Left colon (tissue), 2 donors: ENCODE measurements at regions not wholly inside any gene's neighbourhood (a gene's known extent, or its start where the extent isn't known, plus 50 kb on each side); places are given as distances from the start of the nearest gene placed in this dataset.

Source experiments
- ATAC-seq: fragments of 200-7000 bp; cut with Tn5 transposase; one replicate; pipeline ENCODE4 v1.9.1; 2020; ENCODE audit warnings: mild to moderate bottlenecking, moderate library complexity
- DNase-seq, 2 donors: peaks; one replicate each; pipeline ENCODE4 v3.0.0-alpha.2; 2020
- intact Hi-C, 2 donors: fragments of 100-400 bp; cut with DNase I in 1 of 2; cut with micrococcal nuclease in 1 of 2; formaldehyde crosslinking; loops; one replicate each; pipeline versions ENCODE4 v1.11.2 to v1.14.0; 2022; cut with DNase I, micrococcal nuclease
- donor health status: DM: no; HTN: no; CAD: no.
- donor health status: DM: yes; HTN: yes; CAD: no.

DNA sequence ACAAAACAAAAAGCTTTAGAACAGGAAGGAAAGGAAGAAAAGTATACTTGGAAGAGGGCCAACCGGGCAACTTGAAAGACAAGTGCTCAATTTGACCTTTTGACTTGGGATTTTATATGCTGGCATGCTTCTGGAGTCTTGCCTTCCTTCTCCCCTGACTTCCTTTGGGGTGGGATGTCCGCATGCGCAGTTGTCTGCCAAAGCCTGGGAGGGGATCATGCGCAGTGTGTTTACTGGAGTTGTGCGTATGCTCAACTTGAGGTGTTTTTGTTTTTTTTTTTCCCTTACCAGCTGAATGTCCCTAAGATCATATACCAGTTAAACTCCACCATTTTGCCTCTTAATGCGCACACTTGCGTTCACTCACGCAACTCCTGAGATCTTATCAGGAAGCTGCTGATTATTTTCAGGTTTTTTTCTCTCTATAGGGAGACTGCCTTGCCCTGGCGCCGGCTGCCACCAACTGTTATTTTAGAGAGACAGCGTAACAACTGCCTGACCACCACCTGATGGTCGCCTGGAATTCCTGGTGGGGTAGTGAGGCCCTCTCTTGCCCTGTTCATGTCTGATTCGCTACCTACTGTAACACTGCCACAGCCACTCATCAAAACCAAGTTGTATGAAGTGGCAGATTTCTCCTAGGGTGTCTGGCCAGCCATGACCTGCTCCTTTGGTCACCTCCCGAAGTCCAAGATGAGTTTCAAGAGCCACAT is 138.7 kb upstream of the ZNF644 start:
- intact Hi-C loops: no loop called here
- no peak for ATAC-seq
- DNase-seq: no peak

DNA sequence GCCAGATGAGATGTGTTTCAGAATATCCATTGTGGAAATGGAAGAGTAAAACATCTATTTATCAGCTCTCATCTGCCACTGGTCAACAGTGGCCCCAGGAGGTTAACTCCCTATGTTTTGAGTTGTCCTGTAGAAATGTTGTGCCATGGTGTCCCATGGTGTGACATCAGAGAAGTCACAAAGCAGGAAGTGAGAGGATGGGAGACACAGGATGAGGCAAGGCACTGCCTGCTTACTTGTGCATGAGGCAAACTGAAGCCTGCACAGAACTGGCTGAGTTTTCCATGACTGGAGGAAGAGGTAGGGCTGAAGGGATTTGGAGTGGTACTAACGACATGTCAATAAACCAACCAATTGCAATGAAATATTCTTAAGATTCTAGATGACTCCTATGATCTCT is 131.5 kb upstream of the ZNF644 start:
- ATAC-seq: no peak
- DNase-seq: no peak
- intact Hi-C loops: no loop called here

DNA sequence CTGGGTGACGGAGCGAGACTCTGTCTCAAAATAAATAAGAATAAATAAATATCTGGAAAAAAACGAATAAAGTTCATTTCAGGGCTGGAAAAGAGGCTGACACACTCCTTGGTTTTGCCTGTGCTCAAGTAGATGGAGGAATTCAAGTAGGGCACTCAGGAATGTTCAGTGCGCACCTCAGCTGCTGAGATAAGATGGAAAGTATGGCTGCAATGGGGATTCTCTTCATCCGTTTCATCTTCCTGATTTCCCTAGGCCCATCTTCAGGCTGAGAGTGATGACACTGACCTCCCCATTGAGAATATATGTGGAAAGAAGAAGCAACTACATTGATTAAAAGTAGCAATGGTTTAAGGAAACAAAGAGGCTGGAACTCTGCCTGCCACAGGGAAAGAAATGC is 130.5 kb upstream of the ZNF644 start:
- intact Hi-C loops: no loop called here
- no peak for ATAC-seq

DNA sequence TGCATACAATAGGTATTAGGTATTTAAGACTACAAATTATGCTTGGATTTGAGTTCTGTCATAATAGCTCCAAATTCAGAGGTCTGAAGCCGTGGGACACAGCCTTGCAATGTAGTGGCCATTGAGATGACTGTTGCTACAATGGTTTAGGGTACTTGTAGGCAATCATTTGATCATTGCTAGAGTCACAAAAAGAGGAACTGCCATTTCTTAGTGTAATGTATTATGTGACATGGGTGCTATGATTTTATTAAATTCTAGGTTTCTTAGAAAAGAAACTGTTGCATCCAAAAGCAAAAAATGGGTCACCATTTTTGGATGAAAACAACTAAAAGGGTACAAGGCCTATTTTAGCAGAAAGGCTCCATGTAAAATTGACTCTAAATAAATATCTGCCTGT is 129.9 kb upstream of the ZNF644 start:
- intact Hi-C loops: no loop called here

More for the DNA sequence above, 130.5 kb upstream of the ZNF644 start:
- no peak for DNase-seq

DNA sequence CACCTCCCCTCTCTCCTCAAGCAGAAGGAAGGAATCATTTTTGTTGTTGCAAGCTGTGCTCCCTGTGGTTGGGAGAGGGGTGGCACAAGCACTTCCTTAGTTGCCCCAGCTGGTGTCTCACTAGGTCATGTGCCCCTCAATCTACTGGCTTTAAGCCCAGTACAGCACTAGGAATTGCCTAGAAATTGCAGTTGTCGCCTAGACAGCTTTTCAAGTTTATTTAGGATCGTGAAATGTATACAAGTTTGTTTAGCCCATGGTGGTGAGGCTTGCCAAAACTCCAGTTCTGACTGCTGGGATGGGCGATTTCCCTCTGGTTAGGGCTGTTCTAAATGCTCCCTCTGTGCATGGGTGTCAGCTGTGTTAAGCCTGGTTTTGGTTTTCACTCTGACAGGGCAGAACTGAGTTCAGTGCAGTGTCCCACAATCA is 126.8 kb upstream of the ZNF644 start:
- peak; percentile 91 for ATAC-seq
- intact Hi-C loops: no loop called here
- DNase-seq: peak in 1 of 2 donors; percentile 35

More for the DNA sequence above, 129.9 kb upstream of the ZNF644 start:
- DNase-seq (no peak), ATAC-seq (no peak)

DNA sequence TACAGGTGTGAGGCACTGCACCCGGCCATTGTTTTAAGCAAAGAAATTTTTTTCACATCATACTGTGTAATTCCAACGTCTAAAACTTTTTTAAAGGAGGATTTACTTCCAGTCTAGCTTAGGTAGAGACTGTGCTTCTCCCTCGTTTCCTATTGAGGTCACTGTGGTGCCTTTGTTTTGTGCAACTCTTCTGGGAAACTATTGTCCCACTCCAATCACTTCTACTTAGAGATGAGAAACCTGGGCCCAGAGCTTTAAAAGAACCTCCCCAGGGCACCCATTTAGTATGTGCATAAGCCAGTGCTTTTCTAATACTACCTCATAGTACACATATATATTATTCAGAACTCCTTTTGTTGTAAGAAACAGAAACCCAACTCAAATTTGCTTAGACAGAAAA is 120.0 kb upstream of the ZNF644 start:
- intact Hi-C loops: no loop called here
- ATAC-seq: no peak
- no peak for DNase-seq

DNA sequence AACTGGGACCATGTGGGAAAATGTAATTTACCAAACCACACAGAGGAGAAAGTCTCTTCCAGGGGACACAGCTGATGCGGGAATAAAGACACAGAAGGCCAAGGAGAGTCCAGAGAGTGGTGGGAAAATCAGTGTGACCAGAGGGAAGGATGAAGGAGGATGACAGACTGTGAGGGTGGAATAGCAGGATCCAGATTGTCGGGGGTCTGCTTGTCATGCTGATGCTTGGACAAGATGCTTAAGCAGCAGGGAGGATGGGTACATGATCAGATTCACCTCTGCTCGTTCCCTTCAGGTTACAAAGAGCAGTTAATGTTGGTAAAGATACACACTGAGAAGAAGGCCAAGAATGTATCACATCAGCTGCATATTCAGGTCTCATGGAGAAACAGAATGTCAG is 117.1 kb upstream of the ZNF644 start:
- DNase-seq (no peak), ATAC-seq (no peak)
- intact Hi-C loops: no loop called here

DNA sequence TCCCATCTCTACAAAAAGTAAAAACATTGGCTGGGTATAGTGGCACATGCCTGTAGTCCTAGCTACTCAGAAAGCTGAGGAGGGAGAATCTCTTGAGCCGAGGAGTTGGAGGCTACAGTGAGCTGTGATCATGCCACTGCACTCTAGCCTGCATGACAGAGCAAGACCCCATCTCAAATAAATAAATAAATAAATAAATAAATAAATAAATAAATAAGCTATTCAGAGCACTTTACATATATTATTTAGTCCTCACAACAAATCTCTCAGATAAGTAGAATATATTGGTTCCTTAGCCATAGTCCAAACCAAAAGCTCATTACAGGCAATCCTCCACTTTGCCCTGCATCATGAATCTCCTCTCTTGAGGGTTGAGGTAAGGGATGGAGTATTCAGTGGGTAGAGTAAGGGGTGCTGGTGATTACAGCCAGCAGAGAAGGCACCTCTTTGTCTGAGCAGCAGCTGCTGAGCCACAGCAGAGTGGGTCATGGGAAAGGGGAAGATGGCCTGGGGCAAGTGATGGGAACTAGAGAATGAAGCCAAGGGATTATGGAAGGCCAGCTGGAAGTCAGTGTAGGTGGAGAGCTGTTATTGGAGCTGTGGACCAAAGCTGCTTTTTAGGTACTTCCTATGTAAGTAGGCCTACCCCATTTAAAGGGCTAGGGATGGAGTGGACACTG is 115.5 kb upstream of the ZNF644 start:
- ATAC-seq (no peak), DNase-seq (no peak)
- intact Hi-C loops: no loop called here

DNA sequence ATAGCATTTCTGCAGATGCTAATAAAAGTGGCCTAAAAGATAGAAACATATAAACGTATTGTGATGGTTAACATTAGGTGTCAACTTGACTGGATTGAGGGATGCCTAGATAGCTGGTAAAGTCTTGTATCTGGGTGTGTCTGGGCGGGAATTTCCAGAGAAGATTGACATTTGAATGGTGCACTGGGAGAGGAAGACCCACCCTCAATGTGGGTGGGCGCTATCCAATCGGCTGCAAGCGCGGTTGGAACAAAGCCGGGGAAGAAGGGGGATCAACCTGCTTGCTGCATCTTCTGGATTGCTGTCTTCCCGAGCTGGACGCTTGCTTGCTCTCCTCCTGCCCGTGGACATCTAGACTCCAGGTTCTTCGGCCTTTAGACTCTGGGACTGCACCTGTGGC is 114.0 kb upstream of the ZNF644 start:
- intact Hi-C loops: no loop called here
- ATAC-seq (no peak), DNase-seq (no peak)

DNA sequence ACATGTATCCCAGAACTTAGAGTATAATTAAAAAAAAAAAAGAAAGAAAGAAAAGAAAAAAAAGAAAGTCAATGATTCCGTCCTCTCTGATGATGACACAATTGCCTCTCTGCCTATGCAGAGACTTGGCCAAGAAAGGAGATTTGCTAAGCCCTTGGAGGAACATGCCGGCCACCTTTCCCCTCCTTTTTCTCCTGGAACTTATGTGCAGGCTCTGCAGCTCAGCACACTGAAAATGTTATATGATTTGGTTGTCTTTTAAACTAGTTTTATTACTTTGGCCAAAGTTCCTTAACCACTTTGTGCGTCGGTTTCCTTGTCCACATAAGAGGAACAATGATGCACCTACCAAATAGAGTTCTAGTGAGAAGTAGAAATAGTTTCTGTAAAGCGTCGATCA is 111.4 kb upstream of the ZNF644 start:
- intact Hi-C loops: no loop called here
- ATAC-seq (peak; percentile 92), DNase-seq (peak; percentile 49 to 57)

DNA sequence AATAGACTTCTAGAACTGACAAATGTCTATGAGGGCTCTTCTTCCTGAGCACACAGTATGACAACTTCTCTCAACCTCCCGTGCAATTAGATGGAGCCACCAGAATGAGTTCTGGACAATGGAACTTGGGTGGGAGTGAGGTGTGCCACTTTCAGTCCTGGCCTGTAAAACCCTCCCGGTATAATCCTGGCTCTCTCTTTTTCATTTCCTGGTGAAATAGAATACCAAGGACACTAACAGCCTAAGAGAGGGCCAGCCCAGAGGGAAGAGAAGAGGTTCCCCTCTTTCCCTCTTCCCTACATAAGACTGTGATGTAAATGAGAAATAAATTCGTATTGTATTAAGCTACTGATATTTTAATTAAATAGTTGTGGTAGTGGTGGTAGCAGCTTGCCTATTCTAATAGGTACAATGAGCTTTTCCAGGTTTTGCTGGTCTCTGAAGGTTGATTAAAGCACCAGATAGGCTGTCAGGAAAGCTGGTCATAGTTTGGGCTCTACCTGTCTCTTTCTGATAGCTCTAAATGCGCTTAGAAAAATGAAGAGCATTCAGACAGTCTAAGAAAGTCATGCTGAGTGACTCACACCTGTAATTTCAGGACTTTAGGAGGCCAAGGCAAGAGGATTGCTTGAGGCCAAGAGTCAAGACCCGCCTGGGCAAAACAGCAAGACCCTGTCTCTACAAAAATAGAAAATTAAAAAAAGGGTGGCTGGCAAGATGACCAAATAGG is 108.6 kb upstream of the ZNF644 start:
- ATAC-seq (peak; percentile 53), DNase-seq (no peak)
- intact Hi-C loops: no loop called here

DNA sequence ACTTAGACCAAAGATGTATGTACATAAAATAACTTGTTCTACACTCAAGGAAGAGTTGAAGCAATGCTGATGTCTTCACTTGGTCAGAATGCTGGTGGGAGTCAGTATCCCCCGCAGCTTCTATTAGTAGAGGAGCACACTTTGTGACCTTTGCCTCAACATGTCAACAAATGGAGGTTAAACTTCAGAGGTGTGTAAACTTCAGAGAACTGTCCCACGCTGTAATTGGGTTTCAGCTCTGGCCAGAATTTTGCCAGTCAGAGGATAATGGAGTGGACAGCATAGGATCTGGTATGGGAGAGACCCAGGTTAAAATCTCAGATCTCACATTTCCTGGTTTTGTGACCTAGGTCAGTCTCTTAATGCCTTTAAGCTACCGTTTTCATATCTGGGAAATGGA is 107.6 kb upstream of the ZNF644 start:
- ATAC-seq (no peak), DNase-seq (no peak)
- intact Hi-C loops: no loop called here

DNA sequence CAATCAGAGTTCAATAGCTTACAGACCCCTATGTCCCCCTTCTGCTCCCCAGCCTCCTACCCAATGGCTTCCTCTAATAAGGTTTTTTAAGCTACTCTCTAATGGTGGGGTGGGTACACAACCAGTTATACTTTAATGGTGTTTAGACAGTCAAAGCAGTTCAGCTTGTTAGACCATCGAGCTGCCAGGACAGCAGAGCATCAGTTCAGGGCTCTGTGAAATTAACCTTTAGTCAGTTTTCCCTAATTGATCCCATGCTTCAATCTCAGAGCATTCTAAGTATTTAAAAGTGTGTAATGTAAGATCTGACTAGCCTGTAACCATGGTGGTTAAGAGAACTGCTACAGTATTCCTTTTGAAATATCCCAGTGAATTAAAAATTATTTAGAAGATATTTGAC is 107.2 kb upstream of the ZNF644 start:
- intact Hi-C loops: no loop called here
- ATAC-seq (no peak), DNase-seq (no peak)

DNA sequence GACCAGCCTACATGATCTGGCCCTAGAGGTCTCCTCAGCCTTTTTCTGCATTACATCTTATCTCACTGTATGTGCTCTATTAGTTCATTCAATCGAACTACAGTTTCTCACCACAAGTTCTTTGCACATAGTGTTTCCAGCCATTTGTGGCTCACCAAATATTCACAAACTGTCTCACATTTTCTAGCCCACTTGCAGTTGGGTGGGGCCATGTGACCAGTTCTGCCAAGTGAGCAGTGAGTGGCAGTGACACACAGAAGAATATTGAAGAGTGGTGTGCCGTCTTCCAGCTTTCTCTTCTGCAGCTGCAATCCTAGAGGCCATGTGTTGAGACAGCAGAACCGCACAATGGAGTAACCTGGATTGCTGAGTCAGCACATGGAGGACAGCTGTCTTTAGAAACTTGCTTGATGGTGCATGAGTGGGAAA is 103.2 kb upstream of the ZNF644 start:
- ATAC-seq (no peak), DNase-seq (no peak)
- intact Hi-C loops: no loop called here

DNA sequence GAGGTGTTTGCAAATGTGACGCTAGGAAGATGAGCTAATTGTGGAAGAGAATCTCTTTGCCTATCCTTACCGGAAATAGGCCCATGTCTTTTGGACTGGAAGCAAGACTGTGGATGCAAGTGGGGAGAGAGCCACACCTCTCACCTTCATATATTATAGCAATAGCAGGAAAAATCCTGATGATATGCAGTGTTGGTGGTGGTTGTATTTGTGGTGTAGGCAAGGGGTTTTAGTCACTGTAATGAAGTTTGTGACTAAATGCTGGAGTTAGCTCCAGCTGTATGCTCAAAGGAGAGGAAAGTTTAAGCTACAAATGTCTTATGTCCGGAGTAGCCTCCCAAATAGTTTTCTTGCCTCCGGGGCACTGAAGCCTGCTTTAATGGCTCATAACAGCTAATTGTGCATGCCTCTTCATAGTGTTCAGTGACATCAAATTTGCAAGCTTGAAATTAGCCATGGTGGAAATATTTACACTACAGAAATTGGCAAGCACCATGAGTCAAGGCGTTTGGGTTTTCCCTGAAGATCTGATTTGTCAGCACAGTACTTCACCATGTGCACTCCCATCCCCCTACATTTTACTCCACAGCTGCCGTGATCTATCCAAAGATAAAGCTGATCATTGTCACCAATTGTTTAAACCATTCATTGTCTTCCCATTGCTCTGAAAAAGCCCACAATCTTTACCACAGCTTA is 102.6 kb upstream of the ZNF644 start:
- no peak for DNase-seq
- intact Hi-C loops: no loop called here
- ATAC-seq: no peak

DNA sequence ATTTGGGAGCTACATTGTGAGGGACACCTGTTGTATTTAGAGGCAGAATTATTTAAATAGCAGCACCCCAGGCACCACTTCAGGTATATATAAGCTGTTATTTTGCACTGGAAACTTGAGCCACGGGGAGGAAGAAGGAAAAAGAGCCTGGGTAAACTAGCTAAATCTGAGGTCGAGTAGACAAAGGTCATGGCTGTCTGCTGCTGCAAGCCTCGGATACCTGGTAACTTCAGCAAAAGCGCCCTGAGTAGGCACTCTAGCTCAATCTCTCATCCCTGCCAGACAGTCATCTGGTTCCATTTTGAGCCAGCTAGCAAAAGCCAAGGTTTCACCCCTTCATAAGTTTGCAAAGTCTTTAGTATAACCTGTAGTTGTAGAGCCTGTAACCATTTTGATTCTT is 101.9 kb upstream of the ZNF644 start:
- DNase-seq (no peak), ATAC-seq (no peak)
- intact Hi-C loops: no loop called here

DNA sequence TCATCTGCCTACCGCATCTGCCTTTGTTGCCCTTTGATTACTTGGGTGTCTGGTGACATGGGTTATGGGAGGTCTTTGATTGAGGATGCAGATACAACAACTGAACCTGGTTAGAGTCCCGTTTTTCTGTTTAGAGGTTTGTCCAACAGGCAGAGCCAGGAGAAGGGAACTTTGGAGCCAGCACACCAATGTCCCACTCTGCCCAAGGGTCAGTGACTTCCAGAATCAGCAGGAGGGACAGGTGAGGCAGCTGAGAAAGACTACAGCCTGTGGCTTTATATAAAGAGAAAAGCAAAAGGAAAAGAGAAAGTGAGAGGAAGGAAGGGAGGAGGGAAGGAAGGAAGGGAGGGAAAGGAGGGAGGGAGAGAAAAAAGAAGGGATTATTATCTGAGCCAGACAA is 101.5 kb upstream of the ZNF644 start:
- no peak for ATAC-seq
- intact Hi-C loops: no loop called here
- DNase-seq: no peak

DNA sequence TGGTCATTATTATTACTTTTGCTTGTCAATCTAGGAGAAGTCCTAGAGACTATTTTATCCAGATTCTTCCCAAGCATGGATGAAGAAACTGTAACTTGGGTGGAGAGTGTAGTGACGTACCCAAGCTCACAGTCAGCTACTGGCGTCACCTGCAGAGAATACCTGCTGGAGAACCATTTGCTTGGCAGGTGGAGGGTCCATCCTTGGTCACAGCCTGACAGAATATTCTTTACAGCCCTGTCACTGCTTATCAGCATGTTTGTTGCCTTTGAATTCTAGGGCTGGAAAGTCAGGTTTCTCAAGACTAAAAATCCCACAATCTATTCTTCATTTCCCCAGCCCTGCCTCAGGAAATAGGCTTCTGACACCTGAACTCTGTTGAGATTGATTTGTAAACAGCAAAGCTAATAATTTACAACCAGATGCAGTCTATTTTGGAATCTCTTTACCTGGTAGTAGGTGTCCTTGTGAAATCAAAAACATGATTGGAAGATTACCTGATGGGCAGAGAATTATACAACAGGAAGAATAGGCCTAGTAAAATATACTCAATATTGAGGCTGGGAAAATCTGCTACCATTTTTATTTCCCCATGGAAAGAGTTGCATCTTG is 100.4 kb upstream of the ZNF644 start:
- no peak for ATAC-seq

DNA sequence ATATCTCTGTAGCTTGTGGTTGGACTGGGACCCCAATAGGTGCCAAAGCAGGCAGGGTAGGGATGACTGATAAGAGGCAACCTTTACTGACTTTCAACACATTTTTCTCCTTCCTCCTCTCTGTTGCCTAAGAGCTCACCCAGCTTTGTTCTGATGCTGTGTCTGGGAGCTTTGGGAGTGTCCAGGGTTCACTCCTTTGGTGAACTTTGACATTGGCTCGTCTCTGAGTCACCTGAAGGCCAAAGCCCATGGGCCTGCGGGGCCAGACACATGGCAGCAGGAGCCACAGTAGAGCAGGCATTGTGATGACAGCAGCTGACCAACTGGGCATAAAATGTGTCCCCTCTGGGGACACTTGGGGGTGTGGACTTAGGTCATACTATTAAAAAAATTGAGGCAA is 99.5 kb upstream of the ZNF644 start:
- no peak for DNase-seq
- intact Hi-C loops: no loop called here
- ATAC-seq: peak; percentile 92

More for the DNA sequence above, 100.4 kb upstream of the ZNF644 start:
- no peak for DNase-seq
- intact Hi-C loops: no loop called here
